ENCODE measurements at regions not wholly inside any gene's neighbourhood (a gene's known extent, or its start where the extent isn't known, plus 50 kb on each side); places are given as distances from the start of the nearest gene placed in this dataset.

GRCh38 chr18:60978338-60978737 is 354.9 kb upstream of the CDH20 start:
- Histone ChIP-seq H3K9me3 (replicated peaks; ENCODE audit: control insufficient read depth, insufficient read depth, low read depth, low read length) (no peaks in the 10 kb centered on the region), H3K79me2 (ENCODE audit: control insufficient read depth, insufficient read depth, low read length) (no peaks in the 10 kb centered on the region), H3K36me3 (ENCODE audit: control insufficient read depth, insufficient read depth, low read length) (no peaks in the 10 kb centered on the region), H3K9me1 (ENCODE audit: control insufficient read depth, insufficient read depth, low read length) (no peaks in the 10 kb centered on the region), H3K27ac (ENCODE audit: extremely low read depth, low read depth, low read length) (no peak overlapping the region), H3K4me3 (no peak overlapping the region), H3K4me1 (replicated peaks in 1 of 2; ENCODE audit: control insufficient read depth in 2 of 2, insufficient read depth in 2 of 2, low read length in 2 of 2) (no peaks in the 10 kb centered on the region), H3K27me3 (ENCODE audit: control insufficient read depth in 2 of 2, insufficient read depth in 2 of 2, low read length in 2 of 2) (no peaks in the 10 kb centered on the region), H4K20me1 (replicated peaks; ENCODE audit: control insufficient read depth, insufficient read depth, low read length) (no peaks in the 10 kb centered on the region), H3K9ac (ENCODE audit: insufficient read depth in 1 of 2, low read depth in 2 of 2, low read length in 2 of 2) (no peak overlapping the region), H2AFZ (ENCODE audit: low read depth, low read length) (no peak overlapping the region), H3K4me2 (ENCODE audit: insufficient read depth, low read length) (no peak overlapping the region)
- no TSS peak for BruUV-seq (replicated peaks)
- CTCF ChIA-PET (ENCODE audit: low intra/inter-chr PET ratio) = no interaction called here
- ATAC-seq (no peak), DNase-seq (ENCODE audit: extremely low read depth in 1 of 4, low spot score in 3 of 4) (no peak), FAIRE-seq (no peak)
- 2% methylated on average over 6 of the region's 6 CpGs for WGBS (ENCODE audit: insufficient coverage, low coverage, missing lambda C conversion rate)
- in situ Hi-C loops (cut with MboI) = no loop called here
- intact Hi-C loops (cut with micrococcal nuclease) = no loop called here
- TF ChIP-seq ZNF592 (IDR thresholded peaks at IDR 0.05) (no peak), SMARCA5 (IDR thresholded peaks at IDR 0.05) (no peak), DIDO1 (tag; IDR thresholded peaks at IDR 0.05; ENCODE audit: low read depth) (no peak), ZBTB8A (IDR thresholded peaks at IDR 0.05; ENCODE audit: partially characterized antibody) (no peak), CREB5 (CRISPR knock-in tag; IDR thresholded peaks at IDR 0.05) (no peak), RBFOX2 (IDR thresholded peaks at IDR 0.05; ENCODE audit: low read depth, low read length) (no peak), CREB1 (IDR thresholded peaks at IDR 0.05) (no peak), CREB1 (CRISPR knock-in tag; IDR thresholded peaks at IDR 0.05) (no peak)
- POLR2A ChIA-PET = interaction anchor here (1.0 kb wide), 1 partner anchor 10 kb away, joined by 4 read pairs; no protein-coding TSS in a partner anchor
